BJ (cell line): ENCODE measurements at regions not wholly inside any gene's neighbourhood (a gene's known extent, or its start where the extent isn't known, plus 50 kb on each side); places are given as distances from the start of the nearest gene placed in this dataset.

Source experiments
- CTCF ChIA-PET: fragments of 350-600 bp; formaldehyde crosslinking; extraction: SDS; loops from one replicate; lab custom pipeline; 2021; ENCODE audit warnings: antibody characterized with exemption, inconsistent platforms; lab: Yijun Ruan, JAX
- POLR2A ChIA-PET: fragments of 300-600 bp; sonication (Branson Sonifier 250); formaldehyde crosslinking; extraction: SDS; loops from one replicate; lab custom pipeline; 2021; ENCODE audit warnings: antibody characterized with exemption; lab: Charles Lee
- DNase-seq: peaks from one replicate; pipeline ENCODE4 v3.0.0-alpha.2; 2011; ENCODE audit warnings: low read depth
- H3K27me3 ChIP-seq: 2 replicates; pipeline ENCODE4 v1.6.0; 2011; ENCODE audit warnings: low read length; ENCODE audit not compliant: control insufficient read depth, insufficient read depth
- H3K36me3 ChIP-seq: 2 replicates; pipeline ENCODE4 v1.5.1; 2011; ENCODE audit warnings: low read length; ENCODE audit not compliant: control insufficient read depth, insufficient read depth
- H3K4me3 ChIP-seq: 2 replicates; pipeline ENCODE4 v1.5.1; 2011; ENCODE audit warnings: low read depth, mild to moderate bottlenecking, control low read depth, low read length
- CTCF ChIP-seq: IDR thresholded peaks from 2 replicates; pipeline ENCODE4 v1.5.1; 2011; ENCODE audit warnings: low read depth, mild to moderate bottlenecking, control low read depth, inconsistent platforms, low read length, moderate library complexity; ENCODE audit not compliant: insufficient read depth

GRCh38 chr15:85947021-85947420 is 132.7 kb upstream of the AGBL1 start:
- no peak for DNase-seq
- CTCF ChIA-PET, result no interaction called here

GRCh38 chr15:85947936-85948335 is 131.7 kb upstream of the AGBL1 start:
- Histone ChIP-seq H3K27me3 (no peaks in the 10 kb centered on the region), H3K4me3 (no peak overlapping the region), H3K36me3 (no peaks in the 10 kb centered on the region)
- CTCF ChIA-PET, result no interaction called here
- POLR2A ChIA-PET, result no interaction called here
- no peak for TF ChIP-seq CTCF
- DNase-seq, result no peak

More at GRCh38 chr15:85947021-85947420, 132.7 kb upstream of the AGBL1 start:
- Histone ChIP-seq H3K4me3 (no peak overlapping the region), H3K36me3 (no peaks in the 10 kb centered on the region), H3K27me3 (no peaks in the 10 kb centered on the region)
- no peak for TF ChIP-seq CTCF
- POLR2A ChIA-PET, result no interaction called here

DNA sequence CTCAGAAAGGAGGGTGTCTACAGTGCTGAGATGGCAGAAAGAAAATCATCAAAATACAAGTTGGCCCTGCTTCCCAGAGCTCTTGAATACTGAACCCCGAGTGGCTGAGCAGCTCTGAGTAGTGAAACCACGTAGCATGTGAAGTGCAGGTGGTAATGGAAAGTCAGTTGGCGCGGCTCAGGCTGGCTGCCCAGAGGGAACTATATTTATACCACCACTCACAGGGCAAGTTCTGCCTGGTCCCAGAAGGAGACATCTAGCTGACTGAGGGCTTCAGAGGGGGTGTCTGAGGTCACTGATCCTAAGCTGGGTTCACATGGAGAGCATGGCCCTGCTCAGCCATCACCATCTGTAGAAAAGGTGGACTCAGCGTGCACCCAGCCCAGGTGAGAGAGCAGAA is 129.6 kb upstream of the AGBL1 start:
- Histone ChIP-seq H3K4me3 (no peak overlapping the region), H3K36me3 (no peaks in the 10 kb centered on the region), H3K27me3 (no peaks in the 10 kb centered on the region)
- CTCF ChIA-PET, result no interaction called here
- POLR2A ChIA-PET, result no interaction called here
- DNase-seq, result no peak
- no peak for TF ChIP-seq CTCF

- Histone ChIP-seq H3K27me3 (no peaks in the 10 kb centered on the region), H3K4me3 (no peak overlapping the region), H3K36me3 (no peaks in the 10 kb centered on the region)
- TF ChIP-seq CTCF, result no peak
- DNase-seq, result no peak
- ChIA-PET POLR2A (no interaction called here), CTCF (no interaction called here)
Measured at GRCh38 chr15:85954586-85954985, 125.1 kb upstream of the AGBL1 start.

DNA sequence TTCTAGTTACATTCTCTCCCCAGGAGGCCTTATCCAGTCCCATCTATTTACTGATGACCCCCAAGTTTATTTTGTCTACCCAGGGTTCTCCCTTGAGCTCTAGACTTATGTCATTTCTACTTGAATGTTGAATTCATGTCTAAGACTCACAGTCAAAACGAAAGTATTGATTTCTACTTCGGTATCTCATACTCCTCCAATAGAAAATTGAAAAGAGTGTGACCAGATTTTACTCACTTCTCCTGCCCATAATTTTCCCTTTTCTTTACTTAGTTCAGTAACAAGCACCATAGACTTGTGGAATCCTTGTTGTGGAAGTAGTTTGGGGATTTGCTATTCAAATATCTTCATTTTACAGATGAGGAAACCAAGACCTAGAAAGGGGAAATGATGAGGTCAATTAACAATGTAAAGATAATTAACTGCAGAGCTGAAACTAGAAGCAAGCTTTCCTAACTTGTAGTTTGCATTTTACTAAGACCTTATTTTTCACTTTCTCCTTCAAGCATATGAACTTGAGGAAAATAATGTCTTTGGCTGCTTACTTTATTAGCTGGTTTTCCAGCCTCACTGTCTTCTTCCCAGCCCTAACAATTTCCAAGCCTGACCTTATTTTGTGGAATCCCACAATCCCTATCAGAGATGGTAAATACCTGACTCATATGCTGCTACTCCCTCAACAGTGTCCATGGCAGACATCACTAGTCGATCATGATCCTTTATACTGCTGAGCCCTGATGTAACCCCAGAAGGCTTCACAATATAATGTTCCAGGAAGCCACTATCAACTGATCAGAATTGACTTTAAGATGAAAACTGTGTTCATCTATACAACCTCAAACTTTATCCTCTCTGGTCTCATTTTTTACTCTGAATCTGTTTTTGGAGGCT is 123.9 kb upstream of the AGBL1 start:
- CTCF ChIA-PET, result no interaction called here
- H3K27me3 ChIP-seq, result no peaks in the 10 kb centered on the region
- H3K4me3 ChIP-seq, result no peak overlapping the region
- POLR2A ChIA-PET, result no interaction called here
- DNase-seq, result no peak
- H3K36me3 ChIP-seq, result no peaks in the 10 kb centered on the region
- no peak for TF ChIP-seq CTCF
